Muscle layer of colon (tissue), 2 donors: ENCODE measurements at regions not wholly inside any gene's neighbourhood (a gene's known extent, or its start where the extent isn't known, plus 50 kb on each side); places are given as distances from the start of the nearest gene placed in this dataset.

Experiments used
- H3K27ac ChIP-seq: one replicate; pipeline ENCODE4 v1.7.0; 2013; ENCODE audit warnings: low read depth, mild to moderate bottlenecking, low read length, moderate library complexity
- H3K27me3 ChIP-seq, 2 donors: one replicate each; pipeline ENCODE4 v1.7.0; 2013; ENCODE audit warnings: low read length in 2 of 2, mild to moderate bottlenecking in 2 of 2; ENCODE audit not compliant: insufficient read depth in 2 of 2, control insufficient read depth in 1 of 2
- H3K36me3 ChIP-seq: one replicate; pipeline ENCODE4 v1.7.0; 2013; ENCODE audit warnings: mild to moderate bottlenecking, low read length; ENCODE audit not compliant: insufficient read depth
- H3K4me1 ChIP-seq: one replicate; pipeline ENCODE4 v1.7.0; 2013; ENCODE audit warnings: mild to moderate bottlenecking, low read length; ENCODE audit not compliant: insufficient read depth
- H3K4me3 ChIP-seq, 2 donors: one replicate each; pipeline ENCODE4 v1.7.0; 2013; ENCODE audit warnings: low read length in 2 of 2, low read depth in 1 of 2, mild to moderate bottlenecking in 1 of 2, moderate library complexity in 1 of 2
- H3K9ac ChIP-seq: one replicate; pipeline ENCODE4 v1.7.0; 2013; ENCODE audit warnings: low read length
- H3K9me3 ChIP-seq: one replicate; pipeline ENCODE4 v1.7.0; 2013; ENCODE audit warnings: mild to moderate bottlenecking, low read length
- donor health status: abdominal sarcoma.
- donor health status: Adenocarcinoma of cecum.

DNA sequence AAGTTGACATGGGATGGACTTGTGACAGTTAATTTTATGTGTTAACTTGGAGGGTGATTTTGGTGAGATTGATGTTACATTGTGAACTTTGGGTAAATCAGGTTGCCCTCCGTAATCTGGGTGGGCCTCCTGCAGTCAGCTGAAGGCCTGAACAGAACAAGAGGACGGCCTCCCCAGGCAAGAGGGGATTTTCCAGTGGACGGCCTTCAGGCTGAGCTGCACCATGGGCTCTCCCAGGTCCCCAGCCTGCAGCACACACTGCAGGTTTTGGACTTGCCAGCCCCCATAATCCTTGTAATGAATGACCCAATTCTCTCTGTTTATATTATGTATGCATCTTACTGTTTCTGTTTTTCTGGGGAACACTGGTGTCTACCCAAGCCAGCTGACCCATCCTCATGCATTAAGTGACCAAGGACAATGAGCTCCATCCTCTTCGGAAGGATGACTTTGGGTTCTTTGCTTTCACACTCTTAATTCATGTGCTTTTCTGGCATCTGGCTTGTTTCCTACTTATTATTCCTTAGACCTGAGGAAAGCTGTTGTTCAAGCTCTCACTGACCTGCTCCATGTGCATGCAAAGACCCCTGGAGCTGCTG is 64.2 kb downstream of the DACT2 start:
- no peaks in the 10 kb centered on the region for H3K9me3 ChIP-seq
- no peak overlapping the region for H3K27ac ChIP-seq
- no peaks in the 10 kb centered on the region for H3K27me3 ChIP-seq
- no peaks in the 10 kb centered on the region for H3K36me3 ChIP-seq
- no peak overlapping the region for H3K4me3 ChIP-seq
- no peak overlapping the region for H3K9ac ChIP-seq
- H3K4me1 ChIP-seq, result no peaks in the 10 kb centered on the region

DNA sequence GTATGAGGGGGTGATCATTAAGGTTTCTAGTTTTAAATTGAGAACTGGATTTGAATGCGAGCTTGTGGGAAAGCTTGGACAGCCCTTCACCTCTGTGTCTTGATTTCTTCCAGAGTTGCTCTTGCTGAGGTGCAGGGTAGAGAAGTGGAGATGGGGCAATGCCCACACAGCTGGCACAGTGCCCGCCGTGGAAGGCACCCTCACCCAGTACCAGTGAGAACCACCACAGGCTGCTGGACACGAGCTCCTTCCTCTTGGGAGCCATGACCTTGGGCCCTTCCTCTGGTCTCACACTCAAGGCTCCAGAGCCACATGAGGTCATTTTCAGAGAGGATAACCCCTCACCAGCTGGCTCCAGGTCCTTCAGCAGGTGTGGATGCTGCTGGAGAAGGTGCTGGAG is 67.3 kb downstream of the DACT2 start:
- Histone ChIP-seq H3K27me3 (no peaks in the 10 kb centered on the region), H3K9me3 (no peaks in the 10 kb centered on the region), H3K4me1 (peaks cover 7% of the 10 kb centered on the region), H3K36me3 (no peaks in the 10 kb centered on the region), H3K4me3 (no peak overlapping the region), H3K27ac (no peak overlapping the region), H3K9ac (no peak overlapping the region)

DNA sequence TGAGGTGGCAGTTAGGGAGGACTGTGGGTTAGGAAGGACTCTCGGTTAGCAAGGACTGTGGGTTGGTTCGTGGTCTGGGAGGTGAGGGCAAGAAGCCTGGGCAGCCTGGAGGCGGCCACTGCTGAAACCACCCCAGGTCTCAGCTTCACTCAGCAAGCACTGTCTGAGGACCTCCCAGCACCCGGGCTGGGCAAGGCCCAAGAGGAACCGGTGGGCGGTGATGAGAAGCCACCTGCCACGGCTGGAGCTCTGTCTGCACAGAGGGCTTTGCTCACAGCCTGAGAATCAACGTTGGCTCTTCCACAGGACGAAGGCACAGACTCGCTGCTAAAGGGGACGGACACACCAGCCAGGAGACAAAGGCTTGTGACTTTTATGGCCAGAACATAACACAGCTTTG is 69.3 kb downstream of the DACT2 start:
- Histone ChIP-seq H3K9ac (no peak overlapping the region), H3K9me3 (no peaks in the 10 kb centered on the region), H3K36me3 (no peaks in the 10 kb centered on the region), H3K4me3 (no peak overlapping the region), H3K27me3 (no peaks in the 10 kb centered on the region), H3K27ac (no peak overlapping the region), H3K4me1 (peaks cover 8% of the 10 kb centered on the region)

DNA sequence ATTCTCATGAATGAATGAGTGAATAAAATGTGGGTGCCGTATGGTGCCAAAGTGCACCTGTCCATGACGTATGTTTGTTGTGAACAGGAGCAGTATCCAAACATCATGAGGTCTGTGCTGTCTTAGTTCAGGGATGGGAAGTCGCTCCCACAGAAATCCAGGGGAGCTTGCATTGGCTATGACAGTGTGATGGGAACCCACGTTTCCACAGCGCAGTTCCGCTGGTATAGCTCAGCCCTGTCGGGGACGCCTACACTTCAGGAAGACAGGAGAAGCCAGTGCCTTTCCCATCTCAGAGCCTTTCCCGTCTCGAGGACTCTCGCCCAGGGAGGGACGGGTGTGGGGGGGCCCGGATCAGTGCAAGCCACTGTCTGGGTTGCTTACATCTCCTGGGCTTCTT is 69.8 kb downstream of the DACT2 start:
- H3K9me3 ChIP-seq, result no peaks in the 10 kb centered on the region
- H3K27ac ChIP-seq, result no peak overlapping the region
- H3K4me1 ChIP-seq, result peaks cover 8% of the 10 kb centered on the region
- H3K4me3 ChIP-seq, result no peak overlapping the region
- H3K36me3 ChIP-seq, result no peaks in the 10 kb centered on the region
- H3K27me3 ChIP-seq, result no peaks in the 10 kb centered on the region
- no peak overlapping the region for H3K9ac ChIP-seq

DNA sequence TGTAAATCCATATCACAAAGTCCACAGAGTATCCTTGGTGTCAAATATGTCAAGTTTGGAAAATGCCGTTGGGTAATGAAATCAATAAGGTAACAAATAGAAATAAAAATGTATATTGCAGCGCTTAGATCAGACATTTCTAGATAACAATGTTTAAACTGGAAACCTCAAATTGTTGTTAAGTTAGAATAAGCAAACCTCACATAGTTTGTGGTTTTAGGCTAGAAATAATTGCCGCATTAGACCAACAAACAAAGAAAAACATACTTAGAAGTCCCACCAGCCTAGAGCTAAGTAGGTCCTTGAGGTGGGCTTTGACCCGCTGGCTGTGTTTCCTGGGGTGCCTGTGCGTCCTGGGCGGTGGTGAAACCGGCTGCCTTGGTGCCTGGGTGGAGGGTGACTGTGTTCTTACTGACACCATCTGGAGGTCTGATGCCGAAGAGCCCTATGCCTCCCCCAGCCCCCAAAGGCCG is 71.4 kb downstream of the DACT2 start:
- peaks cover 8% of the 10 kb centered on the region for H3K4me1 ChIP-seq
- no peak overlapping the region for H3K27ac ChIP-seq
- no peaks in the 10 kb centered on the region for H3K9me3 ChIP-seq
- no peak overlapping the region for H3K9ac ChIP-seq
- H3K27me3 ChIP-seq, result no peaks in the 10 kb centered on the region
- no peak overlapping the region for H3K4me3 ChIP-seq
- no peaks in the 10 kb centered on the region for H3K36me3 ChIP-seq

DNA sequence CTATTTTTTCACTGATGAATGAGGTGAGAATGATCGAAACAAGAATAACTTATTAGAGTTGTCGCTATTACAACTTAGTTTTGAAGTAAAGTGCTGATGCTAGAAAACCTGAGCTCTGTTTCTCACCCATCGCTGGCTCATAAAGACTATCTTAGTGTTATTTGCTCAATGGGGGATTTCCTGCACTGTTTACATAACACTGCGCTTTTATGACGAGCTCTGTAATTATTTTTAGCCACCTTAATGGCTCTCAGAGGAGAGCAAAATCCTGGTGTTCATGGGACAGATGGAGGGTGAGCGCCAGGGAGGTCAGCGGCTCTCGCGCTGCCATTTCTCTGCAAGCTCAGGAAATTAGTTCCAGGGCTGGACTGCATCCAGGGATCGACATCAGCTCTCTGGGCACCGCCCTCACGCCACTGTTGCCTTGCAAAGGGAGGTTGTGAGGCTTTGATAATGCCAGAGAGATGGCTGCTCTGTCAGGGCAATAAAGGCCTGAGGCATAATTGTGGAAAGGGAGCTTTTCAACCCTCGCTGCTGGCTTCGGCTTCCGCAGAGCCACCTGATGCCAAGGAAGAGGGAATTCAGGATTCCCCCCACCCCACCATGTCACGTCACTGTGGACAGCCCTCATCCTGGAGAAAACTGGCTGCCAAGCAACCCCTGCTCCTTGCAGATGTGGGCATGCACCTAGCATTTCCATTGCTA is 72.0 kb downstream of the DACT2 start:
- H3K4me3 ChIP-seq, result no peak overlapping the region
- H3K4me1 ChIP-seq, result peaks cover 8% of the 10 kb centered on the region
- H3K9ac ChIP-seq, result no peak overlapping the region
- no peaks in the 10 kb centered on the region for H3K9me3 ChIP-seq
- H3K36me3 ChIP-seq, result no peaks in the 10 kb centered on the region
- no peak overlapping the region for H3K27ac ChIP-seq
- no peaks in the 10 kb centered on the region for H3K27me3 ChIP-seq

DNA sequence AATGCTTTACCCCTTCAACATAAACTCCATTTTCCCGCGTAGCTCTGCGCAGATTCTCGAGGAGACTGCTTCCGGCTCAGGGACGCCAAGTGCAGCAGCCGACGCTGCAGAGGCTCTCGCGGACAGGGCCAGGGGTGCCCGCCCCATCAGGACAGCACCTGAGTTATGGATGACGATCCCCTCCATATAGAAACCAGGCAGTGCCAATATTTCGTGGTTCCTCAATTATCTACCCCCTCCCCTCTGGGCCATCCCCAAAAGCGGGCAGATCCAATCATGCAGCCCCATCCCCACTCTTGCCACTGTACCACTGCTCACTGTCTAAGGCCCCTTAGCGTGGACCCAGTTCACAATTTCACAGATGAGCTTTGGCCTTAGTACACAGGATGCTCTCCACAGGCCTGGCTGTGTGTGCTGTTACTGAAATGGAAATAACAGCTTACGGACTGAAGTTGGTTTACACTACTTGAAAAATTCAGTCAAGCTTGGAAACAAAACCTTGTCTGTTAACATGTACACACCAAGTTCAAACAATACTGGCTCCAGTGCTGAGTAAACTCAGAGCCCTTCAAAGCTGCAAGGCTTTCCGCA is 74.5 kb downstream of the DACT2 start:
- no peak overlapping the region for H3K4me3 ChIP-seq
- no peak overlapping the region for H3K9ac ChIP-seq
- no peak overlapping the region for H3K27ac ChIP-seq
- peaks cover 8% of the 10 kb centered on the region for H3K4me1 ChIP-seq
- no peaks in the 10 kb centered on the region for H3K27me3 ChIP-seq
- no peaks in the 10 kb centered on the region for H3K9me3 ChIP-seq
- H3K36me3 ChIP-seq, result no peaks in the 10 kb centered on the region

DNA sequence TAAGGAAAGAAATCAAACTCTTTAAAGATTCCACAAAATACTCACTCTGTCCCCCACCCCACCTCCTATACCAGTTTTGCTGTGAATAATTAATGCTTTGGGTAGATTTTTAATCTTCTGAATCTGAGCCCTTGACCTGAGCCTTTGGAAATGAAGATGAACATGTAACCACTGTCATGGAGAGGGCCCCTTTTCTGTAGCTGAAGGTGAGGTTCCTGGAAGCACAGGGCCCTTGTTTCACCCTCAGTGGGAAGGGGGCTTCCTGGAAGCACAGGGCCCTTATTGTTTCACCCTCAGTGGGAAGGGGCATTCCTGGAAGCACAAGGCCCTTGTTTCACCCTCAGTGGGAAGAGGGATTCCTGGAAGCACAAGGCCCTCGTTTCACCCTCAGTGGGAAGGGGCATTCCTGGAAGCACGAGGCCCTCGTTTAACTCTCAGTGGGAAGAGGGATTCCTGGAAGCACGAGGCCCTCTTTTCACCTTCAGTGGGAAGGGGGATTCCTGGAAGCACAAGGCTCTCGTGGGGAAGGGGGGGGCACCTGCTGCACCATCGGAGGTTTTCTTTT is 75.7 kb downstream of the DACT2 start:
- H3K9ac ChIP-seq, result no peak overlapping the region
- H3K27ac ChIP-seq, result no peak overlapping the region
- no peaks in the 10 kb centered on the region for H3K36me3 ChIP-seq
- no peak overlapping the region for H3K4me3 ChIP-seq
- H3K9me3 ChIP-seq, result no peaks in the 10 kb centered on the region
- H3K4me1 ChIP-seq, result peaks cover 8% of the 10 kb centered on the region
- no peaks in the 10 kb centered on the region for H3K27me3 ChIP-seq

DNA sequence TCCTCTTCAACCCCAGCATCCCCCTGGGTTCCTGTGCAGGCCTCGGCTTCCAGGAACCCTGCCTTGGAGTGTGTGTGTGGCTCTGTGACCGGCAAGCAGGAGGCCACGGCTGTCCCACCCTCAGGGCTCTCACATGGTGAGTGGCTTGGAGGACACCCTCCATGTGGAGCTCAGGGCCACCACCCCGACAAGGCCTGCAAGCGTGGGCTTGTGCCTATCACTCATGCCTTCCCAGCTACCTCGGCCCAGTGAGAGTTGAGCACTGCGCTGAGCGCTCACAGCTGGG is 76.7 kb downstream of the DACT2 start:
- Histone ChIP-seq H3K27ac (no peak overlapping the region), H3K36me3 (no peaks in the 10 kb centered on the region), H3K27me3 (no peaks in the 10 kb centered on the region), H3K4me1 (peaks cover 7% of the 10 kb centered on the region), H3K9ac (no peak overlapping the region), H3K9me3 (no peaks in the 10 kb centered on the region), H3K4me3 (no peak overlapping the region)

DNA sequence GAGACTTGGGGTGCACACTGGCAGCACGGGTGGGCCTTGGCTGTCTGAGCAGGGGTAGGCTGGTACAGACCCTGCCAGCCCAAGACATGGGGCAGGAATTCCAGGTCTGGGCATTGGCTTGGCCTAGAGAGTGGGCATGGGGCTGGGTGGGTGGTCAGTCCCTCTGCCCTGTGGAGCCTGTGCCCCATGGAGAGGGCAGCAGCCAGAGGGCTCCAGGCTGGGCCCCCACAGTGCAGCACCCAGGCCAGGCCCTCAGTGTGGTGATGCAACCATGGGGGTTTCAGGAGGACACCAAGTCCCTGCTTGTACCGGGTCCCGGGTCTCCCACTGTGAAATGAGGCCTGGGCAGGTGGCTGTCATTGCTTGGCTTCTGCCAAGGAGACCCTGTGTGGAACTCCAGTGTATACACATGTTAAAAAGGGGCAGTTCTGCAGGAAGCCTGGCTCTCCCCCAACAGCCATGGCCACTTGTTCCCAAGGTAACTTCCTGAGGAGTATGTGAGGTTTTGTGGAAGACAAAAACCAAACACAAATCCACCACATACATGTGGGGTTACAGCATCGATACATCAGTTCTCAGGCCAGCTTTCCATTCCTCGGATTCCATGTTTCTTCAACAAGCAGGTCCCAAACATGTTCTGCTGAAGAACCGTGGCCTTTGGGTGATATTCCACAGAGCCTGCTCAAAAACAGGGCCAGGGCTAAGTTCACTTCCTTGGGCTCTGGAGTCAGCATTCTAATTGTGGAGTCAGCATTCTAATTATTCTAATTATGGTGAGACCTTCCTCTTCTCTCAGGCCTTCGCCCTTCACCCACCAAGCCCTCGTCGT is 77.3 kb downstream of the DACT2 start:
- Histone ChIP-seq H3K36me3 (no peaks in the 10 kb centered on the region), H3K4me1 (peaks cover 1% of the 10 kb centered on the region), H3K9ac (no peak overlapping the region), H3K27me3 (no peaks in the 10 kb centered on the region), H3K9me3 (no peaks in the 10 kb centered on the region), H3K4me3 (no peak overlapping the region), H3K27ac (no peak overlapping the region)

DNA sequence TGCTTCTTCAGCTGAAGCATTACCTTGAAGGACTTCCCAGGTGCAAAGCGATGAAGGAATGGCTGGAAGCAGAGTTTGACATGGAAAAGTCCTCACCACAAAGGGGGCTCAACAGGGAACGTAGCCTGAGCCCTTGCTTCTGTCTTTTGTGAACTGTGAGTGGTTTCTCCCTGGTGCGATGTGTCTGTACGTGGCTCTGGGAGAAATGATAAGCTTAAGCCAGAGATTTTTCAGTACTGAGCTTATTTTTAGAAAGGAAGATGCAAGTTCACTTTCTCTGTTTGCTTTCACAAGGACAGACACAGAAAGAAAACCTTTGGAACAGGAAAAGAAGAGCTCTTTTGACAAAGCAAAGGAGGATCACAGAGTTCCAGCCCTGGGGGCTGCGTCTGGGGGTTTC is 79.4 kb downstream of the DACT2 start:
- Histone ChIP-seq H3K4me3 (no peak overlapping the region), H3K36me3 (no peaks in the 10 kb centered on the region), H3K9me3 (no peaks in the 10 kb centered on the region), H3K9ac (no peak overlapping the region), H3K27ac (no peak overlapping the region), H3K27me3 (no peaks in the 10 kb centered on the region), H3K4me1 (no peaks in the 10 kb centered on the region)
